Kidney glomerular epithelial cell (primary cell): ENCODE measurements at regions not wholly inside any gene's neighbourhood (a gene's known extent, or its start where the extent isn't known, plus 50 kb on each side); places are given as distances from the start of the nearest gene placed in this dataset.

ENCODE experiments used
- DNase-seq: peaks from one replicate; lab custom pipeline; 2025; lab: John Stamatoyannopoulos, UW

- DNase-seq: no peak
Measured at GRCh38 chr11:113634940-113635575, 71.0 kb downstream of the TMPRSS5 start.

GRCh38 chr11:113632981-113633380 lies 73.1 kb downstream of the TMPRSS5 start:
- DNase-seq: no peak

GRCh38 chr11:113629562-113629961 lies 76.5 kb downstream of the TMPRSS5 start:
- DNase-seq: no peak

- no peak for DNase-seq
Measured at GRCh38 chr11:113628912-113629311, 77.2 kb downstream of the TMPRSS5 start.

DNA sequence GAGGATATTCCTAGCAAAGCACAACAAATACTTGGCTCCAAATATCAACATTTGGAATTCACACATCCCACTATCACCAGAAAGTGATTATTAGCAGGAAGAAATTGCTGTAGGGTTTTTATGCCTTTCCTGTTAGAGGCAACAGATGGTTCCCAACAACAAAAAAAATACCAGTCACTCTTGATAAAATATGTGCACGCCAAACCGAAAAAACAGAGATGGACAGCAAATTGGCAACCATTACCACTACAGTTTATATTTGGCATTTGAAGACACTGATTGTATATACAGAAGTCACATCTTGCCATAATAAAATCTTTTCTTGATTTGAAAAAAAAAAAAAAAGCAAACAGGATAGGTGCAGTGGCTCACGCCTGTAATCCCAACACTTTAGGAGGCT lies 78.2 kb downstream of the TMPRSS5 start:
- no peak for DNase-seq

DNA sequence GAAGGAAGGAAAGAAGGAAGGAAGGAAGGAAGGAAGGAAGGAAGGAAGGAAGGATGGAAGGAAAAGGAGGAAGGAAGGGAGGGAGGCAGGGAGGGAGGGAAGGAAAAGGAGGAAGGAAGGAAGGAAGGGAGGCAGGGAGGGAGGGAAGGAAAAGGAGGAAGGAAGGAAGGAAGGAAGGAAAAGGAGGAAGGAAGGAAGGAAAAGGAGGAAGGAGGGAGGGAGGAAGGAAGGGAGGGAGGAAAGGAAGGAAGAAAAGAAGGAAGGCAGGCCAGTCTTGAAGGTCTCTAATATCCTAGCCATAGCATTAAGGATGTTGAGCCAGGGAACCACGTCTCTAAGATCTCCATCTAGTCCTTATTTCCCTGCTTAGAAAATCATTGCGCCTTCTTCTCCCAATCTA lies 78.8 kb downstream of the TMPRSS5 start:
- DNase-seq: no peak

GRCh38 chr11:113626736-113627135 lies 79.4 kb downstream of the TMPRSS5 start:
- DNase-seq: no peak

GRCh38 chr11:113623114-113623513 lies 83.0 kb downstream of the TMPRSS5 start:
- DNase-seq: no peak

GRCh38 chr11:113618360-113618759 lies 87.7 kb downstream of the TMPRSS5 start:
- DNase-seq: peak; percentile 71

DNA sequence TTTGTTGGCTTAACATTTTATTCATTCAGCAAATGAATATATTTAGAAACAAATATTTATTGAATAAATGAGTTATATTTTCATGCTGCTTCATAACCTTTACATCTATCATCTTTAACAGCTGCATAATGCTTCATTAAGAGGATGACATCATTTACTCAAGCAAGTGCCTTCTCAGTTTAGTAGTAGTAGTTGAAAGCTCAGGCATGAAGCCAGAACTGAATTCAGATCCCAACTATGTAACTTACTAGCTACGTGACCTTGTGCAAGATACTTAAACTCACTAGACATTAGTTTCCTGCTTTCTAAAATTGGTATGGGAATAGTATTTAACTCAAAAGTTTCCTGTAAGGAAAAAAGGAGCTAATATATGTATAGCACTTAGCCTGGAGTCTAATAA lies 90.3 kb downstream of the TMPRSS5 start:
- no peak for DNase-seq

GRCh38 chr11:113615098-113615497 lies 91.0 kb downstream of the TMPRSS5 start:
- no peak for DNase-seq

- DNase-seq: no peak
Measured at GRCh38 chr11:113614097-113614496, 92.0 kb downstream of the TMPRSS5 start.

DNA sequence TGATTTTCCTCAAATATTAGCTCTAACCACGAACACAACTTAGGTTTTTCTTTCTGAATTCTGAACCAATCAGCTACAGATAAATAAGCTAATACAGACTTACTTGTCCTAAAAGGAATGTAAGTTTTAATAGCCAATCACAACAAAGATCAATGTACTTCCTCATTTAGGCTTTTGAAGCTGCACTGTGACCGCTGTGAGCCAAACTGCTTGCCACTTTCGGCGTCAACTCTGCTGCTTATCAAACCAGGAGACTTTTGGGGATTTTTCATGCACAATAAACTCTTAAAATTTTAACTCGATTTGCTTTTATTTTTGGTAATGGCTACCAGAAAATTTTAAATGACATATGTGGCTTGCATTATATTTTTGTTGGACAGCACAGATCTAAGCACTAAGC lies 92.5 kb downstream of the TMPRSS5 start:
- DNase-seq: no peak

GRCh38 chr11:113604186-113604585 lies 101.9 kb downstream of the TMPRSS5 start:
- peak; percentile 53 for DNase-seq

DNA sequence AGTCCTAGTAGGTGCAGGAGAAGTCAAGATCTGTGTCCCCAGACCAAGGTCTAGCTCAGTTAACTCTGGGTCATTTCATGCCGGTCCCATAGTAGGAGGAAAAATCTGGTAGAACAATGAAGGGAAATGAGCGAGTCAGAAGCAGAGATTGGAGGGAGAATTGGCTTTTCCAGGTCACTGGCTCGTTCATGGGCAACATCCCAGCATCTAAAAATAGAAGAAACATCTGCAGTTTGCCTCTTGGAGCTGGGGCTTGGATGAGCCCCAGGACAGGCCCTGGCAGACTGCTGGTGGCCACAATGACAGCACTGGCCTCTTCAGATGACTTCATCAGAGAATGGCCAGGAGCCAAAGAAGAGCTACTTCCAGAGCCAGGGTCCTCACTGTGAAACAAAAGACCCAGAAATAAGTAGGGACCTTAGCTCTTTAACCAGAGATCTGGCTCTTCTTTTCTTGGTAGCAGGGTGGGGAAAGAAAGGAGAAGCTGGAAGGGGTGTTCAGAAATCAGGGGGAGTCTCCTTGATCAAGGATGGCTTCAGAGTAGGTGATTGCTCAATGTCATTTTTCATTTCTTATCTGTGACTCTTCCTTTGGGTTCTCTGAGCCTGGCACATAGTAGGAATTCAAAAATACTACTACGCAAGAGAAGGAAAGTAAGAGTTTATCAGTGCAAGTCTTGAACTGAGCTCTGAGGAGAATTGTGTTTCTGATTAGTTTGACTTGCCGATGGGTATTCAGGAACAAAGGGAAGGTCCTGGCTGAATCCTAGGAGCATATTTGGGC lies 102.6 kb downstream of the TMPRSS5 start:
- DNase-seq: peak; percentile 33

GRCh38 chr11:113602483-113602882 lies 103.6 kb downstream of the TMPRSS5 start:
- no peak for DNase-seq

DNA sequence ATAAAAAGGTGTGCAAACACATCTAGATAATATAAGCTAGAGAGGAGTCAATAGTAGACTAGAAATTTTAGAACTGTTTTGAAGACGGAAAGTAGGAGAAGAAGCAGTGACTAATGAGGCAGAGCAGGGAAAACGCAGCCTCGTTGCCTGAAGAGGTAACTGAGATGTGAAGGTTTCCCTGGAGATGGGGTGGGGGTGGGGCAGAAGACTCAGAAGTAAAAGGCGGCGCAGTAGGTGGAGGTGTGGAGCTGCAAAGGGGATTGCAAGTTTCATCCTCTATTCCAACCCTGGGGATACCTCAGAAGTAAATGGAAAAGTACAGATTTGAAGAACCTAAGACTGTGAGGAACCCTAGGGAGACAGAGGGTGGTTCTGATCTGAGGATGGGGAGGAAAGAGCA lies 109.5 kb downstream of the TMPRSS5 start:
- no peak for DNase-seq

DNA sequence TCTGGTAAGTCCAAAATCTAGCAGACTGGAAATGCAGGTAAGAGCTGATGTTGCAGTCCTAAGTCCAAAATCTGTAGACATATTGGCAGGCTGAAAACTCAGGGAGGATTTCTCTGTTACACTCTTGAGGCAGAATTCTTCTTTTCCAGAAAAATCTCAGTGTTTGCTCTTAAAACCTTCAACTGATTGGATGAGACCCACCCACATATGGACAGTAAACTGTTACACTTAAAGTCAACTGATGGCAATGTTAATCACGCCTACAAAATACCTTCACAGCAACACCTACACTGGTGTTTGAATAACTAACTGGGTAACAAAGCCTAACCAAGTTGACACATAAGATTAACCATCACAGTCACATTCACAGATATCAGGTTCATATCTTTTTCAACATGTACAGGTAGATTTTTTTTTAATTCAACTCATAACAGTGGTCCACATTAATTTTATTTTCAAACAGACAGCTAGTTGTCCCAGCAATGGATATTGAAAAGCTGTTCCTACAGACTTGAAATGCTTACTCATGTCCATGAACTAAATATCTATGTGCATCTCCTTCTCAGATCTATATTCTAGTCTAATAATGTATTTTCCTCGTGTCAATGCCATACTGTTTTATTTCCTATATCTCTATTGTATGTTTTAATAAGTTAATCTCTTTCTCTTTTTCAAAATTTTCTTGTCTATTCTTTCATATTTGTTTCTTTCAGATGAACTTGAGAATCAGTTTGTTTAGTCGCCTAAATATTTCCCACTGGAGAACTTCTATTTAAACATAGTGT lies 110.1 kb downstream of the TMPRSS5 start:
- no peak for DNase-seq

- DNase-seq: no peak
Measured at GRCh38 chr11:113593698-113594308, 112.3 kb downstream of the TMPRSS5 start.

DNA sequence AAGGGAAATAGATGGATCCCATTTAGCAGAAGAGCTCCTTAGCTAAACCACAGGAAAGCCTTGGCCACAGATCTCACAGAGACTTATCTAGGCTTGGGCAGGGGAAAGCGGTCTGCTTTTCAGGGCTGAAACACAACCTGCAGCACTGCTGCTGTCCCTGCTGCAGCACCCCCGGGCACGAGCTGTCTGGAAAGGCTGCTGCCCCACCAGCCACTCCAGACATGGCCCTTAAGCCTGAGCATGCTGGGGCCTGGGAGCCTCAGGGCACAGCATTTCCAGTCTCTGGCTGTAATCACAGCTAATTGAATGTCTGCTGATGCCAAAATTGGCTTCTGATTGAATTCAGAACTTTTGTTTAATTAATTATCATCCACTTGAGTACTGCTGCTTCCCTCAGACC lies 115.0 kb downstream of the TMPRSS5 start:
- DNase-seq: no peak

DNA sequence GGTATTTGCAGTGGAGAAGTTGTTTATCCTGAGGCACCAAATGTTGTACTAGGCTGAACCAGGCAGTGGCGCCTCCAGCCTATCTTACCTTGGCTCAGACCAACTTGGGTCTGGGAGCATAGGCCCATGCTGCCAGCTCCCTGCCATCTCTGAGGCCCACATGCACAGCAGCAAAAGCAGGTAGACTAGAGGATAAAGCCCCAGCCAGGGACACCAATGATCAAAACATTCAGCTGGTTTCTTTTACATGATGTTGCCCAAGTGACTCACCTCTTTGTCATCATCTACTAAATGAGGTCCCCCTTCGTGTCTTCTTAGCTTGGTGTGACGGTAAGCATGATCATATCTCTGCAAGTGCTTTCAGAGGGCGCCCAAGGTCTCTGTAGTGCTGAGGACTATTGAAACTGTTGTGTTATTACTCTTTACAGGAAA lies 112.1 kb upstream of the DRD2 start:
- no peak for DNase-seq

DNA sequence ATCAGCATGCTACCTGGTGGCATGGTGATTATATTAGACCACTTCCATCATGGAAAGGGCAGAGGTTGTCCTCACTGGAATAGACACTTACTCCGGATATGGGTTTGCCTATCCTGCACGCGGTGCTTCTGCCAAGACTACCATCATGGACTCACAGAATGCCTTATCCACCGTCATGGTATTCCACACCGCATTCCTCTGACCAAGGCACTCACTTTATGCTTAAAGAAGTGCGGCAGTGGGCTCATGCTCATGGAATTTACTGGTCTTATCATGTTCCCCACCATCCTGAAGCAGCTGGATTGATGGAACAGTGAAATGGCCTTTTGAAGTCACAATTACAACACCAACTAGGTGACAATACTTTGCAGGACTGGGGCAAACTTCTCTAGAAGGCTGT lies 109.2 kb upstream of the DRD2 start:
- DNase-seq: no peak
